PC-9 (cell line): ENCODE measurements at regions not wholly inside any gene's neighbourhood (a gene's known extent, or its start where the extent isn't known, plus 50 kb on each side); places are given as distances from the start of the nearest gene placed in this dataset.

ENCODE experiments used
- CTCF ChIP-seq: fragments of 200-600 bp; sonication (generic); conservative IDR thresholded peaks from 2 replicates; pipeline ENCODE4 v1.6.1; 2017; ENCODE audit warnings: mixed run types, antibody characterized with exemption, mild to moderate bottlenecking, moderate library complexity
- EZH2 ChIP-seq: fragments of 200-600 bp; sonication (generic); IDR thresholded peaks from 2 replicates; pipeline ENCODE4 v1.8.0; 2017; ENCODE audit warnings: antibody characterized with exemption, low read depth

DNA sequence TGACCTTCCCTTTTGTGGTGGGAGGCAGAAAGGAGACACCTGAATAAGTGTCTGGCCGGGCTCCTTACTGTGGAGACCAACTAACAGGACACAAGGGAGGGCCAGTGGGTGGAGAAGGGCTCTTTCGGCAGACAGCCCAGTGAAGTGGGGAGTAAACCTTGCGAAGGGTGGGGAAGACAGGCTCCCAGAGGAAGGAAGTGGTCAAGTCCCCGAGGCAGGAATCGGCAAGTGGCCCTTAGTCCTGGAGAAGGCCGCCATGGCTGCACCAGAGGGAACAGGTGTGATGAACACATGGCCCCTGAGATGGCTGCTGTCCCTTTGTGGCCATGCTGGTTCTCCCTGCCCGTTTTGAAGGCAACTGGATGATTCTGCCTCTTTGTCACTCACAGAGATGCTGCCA lies 187.2 kb upstream of the IGFBP3 start:
- TF ChIP-seq CTCF (no peak), EZH2 (no peak)
